ENCODE measurements at regions not wholly inside any gene's neighbourhood (a gene's known extent, or its start where the extent isn't known, plus 50 kb on each side); places are given as distances from the start of the nearest gene placed in this dataset.
"Not testable (repeated sequence)": the region's sequence is repeated elsewhere in the genome, so short reads cannot be mapped to it uniquely, and the experiment has no call there.

GRCh38 chr5:164115420-164115819 lies 610.0 kb downstream of the MAT2B start:
- DNase-seq (ENCODE audit: low spot score): no peak

DNA sequence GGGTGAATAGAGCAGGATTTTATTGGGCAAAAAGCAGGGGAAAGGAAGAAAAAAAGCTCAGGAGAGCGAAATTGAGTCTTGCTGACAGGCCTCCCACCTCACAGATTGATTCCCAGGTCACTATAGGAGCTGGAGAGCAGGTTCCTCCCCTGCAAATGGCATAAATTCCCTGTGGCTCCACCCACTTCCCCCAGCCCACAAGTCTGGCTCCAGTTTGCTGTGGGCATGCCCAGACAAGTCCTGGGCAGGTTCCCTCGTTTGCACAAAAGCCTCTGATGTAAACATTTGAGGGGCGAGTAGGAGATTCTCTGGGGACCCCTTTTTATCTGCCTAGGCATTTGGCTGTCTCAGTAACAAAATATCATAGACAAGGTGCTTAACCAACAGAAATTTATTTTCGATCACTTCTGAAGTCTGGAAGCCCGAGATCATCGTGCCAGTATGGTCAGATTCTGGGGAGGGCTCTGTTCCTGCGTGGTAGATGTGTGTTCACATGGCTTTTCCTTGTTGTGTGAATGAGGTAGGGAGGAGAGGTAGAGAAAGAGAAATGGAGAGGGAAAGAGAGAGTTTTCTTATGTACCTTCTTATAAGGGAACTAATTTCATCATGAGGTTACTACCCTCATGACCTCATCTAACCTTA lies 614.5 kb downstream of the MAT2B start:
- DNase-seq (ENCODE audit: low spot score): no peak

- DNase-seq (ENCODE audit: low spot score): no peak
Measured at GRCh38 chr5:164127527-164127926, 622.1 kb downstream of the MAT2B start.

DNA sequence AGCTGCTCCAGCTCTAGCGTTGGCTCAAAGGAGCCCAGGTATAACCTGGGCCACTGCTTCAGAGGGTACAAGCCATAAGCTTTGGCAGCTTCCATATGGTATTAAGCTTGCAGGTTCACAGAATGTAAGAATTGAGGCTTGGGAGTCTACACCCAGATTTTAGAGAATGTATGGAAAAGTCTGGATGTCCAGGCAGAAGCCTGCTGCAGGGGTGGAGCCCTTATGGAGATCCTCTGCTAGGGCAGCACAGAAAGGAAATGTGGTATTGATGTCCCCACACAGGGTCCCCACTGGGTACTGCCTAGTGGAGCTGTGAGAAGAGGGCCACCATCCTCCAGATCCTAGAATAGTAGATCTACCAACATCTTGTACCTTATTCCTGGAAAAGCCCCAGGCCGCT lies 626.9 kb downstream of the MAT2B start:
- DNase-seq (ENCODE audit: low spot score): no peak

DNA sequence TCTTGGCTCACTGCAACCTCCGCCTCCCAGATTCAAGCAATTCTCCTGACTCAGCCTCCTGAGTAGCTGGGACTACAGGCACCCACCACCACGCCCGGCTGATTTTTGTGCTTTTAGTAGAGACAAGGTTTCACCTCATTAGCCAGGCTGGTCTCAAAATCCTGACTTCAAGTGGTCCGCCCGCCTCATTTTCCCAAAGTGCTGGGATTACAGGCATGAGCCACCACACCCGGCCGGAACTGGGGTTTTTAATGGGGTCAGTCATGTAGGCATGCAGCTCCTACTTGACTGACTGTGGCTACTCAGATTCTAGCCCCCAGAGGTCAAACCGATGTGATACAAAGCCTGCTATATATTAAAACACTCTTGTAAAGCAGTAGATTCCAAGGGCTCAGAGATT lies 631.7 kb downstream of the MAT2B start:
- DNase-seq (ENCODE audit: low spot score): no peak

- DNase-seq (ENCODE audit: low spot score): no peak
Measured at GRCh38 chr5:164139423-164139822, 634.0 kb downstream of the MAT2B start.

DNA sequence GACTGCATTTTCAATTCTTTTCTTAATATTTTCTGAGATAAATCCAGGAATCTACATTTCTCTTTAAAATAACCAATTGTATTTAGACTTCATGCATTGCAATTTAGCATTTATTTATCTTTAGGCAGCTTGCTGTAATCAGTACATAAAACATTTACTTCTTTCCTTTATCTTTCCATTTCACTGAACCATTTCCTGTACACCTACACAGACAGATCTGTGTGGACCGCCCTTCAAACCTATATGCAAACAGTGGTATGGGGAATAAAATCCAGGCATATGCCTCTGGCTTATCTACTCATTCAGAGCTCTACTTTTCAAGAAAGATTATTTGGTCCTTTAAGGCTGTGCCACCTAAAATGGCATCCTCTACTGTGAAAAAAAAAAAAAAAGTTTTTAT lies 640.0 kb downstream of the MAT2B start:
- DNase-seq (ENCODE audit: low spot score): no peak

GRCh38 chr5:164146223-164146622 lies 640.8 kb downstream of the MAT2B start:
- DNase-seq (ENCODE audit: low spot score): no peak

GRCh38 chr5:164148292-164148691 lies 642.9 kb downstream of the MAT2B start:
- DNase-seq (ENCODE audit: low spot score): no peak

DNA sequence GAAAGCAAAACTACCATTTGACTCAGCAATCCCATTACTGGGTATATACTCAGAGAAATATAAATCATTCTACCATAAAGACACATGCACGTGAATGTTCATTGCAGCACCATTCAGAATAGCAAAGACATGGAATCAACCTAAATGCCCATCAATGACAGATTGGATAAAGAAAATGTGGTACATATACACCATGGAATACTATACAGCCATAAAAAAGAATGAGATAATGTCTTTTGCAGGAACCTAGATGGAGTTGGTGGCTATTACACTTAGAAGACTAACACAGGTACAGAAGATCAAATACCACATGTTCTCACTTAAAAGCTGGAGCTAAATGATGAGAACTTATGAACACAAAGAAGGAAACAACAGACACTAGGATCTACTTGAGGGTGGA lies 647.1 kb downstream of the MAT2B start:
- DNase-seq (ENCODE audit: low spot score): not testable (repeated sequence)

- DNase-seq (ENCODE audit: low spot score): no peak
Measured at GRCh38 chr5:164153469-164154172, 648.2 kb downstream of the MAT2B start.

DNA sequence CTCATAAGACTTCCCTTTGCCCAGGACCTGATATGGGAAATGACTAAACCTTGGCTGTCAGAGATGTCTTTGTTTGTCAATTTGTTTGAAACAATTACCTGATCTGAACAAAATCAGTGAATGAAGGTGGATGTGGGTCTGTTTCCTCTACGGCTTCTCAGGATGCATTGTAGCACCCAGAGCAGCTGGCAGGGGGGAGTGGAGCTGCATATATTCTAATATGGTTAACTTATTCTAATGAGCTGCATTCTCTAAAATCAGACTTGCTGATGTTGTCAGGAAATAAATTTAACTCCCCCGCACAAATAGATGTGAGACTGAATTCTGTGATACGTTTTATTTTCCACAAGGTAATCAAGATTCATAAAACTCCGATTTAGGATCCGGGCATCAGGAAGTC lies 665.4 kb downstream of the MAT2B start:
- no peak for DNase-seq (ENCODE audit: low spot score)

DNA sequence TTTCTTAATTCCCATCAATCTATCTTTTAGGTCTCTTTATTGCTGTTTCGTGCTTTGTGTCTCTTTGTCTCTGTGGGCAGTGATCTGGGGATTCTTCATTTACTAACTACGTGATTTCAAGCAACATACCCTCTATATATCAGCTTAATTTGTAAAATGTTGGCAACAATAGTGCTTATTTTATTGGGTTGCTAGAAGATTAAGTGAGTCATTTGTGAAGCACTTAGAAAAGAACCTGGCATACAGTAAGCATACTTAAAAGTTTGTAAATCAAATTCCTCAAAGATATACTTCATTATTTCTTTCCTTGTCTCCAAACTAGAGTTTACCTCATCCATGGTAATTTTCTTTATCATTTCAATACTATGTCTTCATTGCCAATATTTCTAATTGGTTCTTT lies 669.7 kb downstream of the MAT2B start:
- no peak for DNase-seq (ENCODE audit: low spot score)

DNA sequence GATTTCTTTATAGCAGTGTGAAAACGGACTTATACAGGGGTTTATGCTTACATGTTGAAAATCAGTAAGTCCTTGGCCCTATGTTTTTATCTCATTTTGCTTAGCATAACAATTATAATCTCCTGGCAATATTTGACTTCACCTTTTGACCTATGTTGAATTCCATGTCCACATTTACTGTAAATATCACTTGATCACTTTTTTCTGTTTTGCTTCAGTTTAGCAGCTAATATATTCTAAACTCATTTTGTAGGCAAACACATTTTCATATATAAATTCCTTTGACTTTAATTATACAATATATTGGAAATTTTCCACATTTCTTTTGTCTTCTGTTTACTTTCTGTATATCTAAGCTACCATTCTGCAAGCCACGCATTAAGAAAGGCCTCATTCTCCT lies 674.0 kb downstream of the MAT2B start:
- DNase-seq (ENCODE audit: low spot score): no peak

- no peak for DNase-seq (ENCODE audit: low spot score)
Measured at GRCh38 chr5:164181604-164182003, 676.2 kb downstream of the MAT2B start.

DNA sequence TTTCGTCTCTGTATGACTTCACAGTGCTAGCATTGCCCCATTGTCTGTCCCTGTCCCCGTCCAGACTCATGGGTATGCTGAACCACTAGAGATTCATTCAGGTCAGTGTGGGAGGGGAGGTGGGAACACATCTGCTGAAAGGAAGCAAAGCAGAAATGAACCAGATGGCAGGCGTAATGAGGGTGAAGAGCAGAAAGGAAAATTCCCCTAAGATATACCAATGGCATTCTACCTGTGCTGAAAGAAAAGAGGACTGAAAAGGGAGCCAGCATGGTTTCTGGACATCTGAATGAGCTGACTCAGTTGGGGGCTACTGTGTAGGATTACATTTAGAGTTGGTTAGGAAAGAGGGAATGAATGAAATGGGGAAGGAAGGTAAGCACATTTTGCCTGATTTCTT lies 678.7 kb downstream of the MAT2B start:
- no peak for DNase-seq (ENCODE audit: low spot score)

GRCh38 chr5:164185000-164185399 lies 679.6 kb downstream of the MAT2B start:
- no peak for DNase-seq (ENCODE audit: low spot score)

DNA sequence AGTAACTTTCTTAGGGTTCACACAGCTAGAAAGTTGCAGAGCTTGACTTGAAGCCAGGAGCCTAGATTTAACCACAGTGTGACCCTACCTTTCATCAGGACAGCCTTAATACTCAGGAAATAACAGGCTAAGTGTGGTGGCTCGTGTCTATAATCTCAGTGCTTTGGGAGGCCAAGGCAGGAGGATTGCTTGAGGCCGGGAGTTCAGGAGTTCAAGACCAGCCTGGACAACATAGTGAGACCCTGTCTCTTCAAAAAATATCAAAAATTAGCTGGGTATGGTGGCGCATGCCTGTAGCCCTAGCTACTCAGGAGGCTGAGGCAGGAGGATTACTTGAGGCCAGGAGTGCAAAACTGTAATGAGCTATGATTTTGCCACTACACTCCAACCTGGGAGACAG lies 681.1 kb downstream of the MAT2B start:
- no peak for DNase-seq (ENCODE audit: low spot score)

- no peak for DNase-seq (ENCODE audit: low spot score)
Measured at GRCh38 chr5:164187785-164188184, 682.4 kb downstream of the MAT2B start.

DNA sequence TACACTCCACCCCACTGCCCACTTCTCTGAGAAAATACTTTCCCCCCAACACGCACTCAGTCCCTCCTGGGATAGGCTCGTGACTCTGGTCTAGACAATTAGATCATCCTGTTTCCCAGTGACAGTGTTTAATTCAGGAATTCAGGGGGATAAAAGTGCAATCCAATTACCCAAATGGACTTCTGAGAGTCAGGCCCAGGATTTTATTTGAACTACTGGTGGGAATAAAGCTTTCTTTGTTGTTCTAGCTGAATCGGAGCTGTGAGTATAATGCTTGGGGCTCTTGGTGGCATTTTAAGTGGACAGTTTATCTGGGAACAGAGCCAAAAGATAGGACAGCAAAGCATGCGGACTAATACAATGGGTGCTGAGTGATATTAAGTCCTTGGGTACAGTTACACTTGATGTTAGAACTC lies 683.3 kb downstream of the MAT2B start:
- no peak for DNase-seq (ENCODE audit: low spot score)

DNA sequence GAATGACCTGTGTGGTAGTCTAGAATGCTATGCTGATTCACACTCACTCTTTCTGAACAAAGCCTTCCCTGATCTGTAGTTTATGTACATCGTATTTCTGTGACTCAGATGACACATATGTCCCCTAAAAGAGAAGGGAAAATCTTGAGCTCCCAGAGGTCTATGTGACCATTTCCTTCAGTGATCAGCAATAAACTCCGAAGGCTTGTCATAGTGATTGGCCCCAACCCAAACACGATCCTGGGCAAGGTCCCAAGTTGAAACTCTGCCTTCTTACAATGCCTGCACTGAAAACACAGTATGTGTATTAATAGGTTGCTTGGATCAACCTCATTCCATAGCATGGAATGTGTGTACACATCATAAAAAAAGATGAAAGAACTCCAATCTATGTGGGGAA lies 685.8 kb downstream of the MAT2B start:
- DNase-seq (ENCODE audit: low spot score): no peak

DNA sequence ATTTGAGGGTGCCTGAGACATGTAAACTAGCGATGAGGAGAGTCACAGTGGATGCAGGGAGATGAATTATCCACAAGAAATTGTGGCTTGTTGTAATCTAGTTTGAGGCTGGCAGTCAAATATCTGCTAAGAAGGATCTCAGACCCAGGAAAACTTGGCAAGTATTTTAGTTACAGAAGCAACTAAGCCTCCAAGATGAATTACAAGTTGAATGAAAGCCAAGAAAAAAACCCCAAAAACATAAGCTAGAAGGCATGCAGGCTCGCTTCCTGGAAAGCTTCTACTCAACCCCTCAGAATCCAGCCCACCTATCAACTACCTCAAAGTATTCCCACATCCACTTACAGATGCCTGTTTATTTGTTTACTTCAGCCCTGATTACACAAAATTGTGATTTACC lies 696.9 kb downstream of the MAT2B start:
- DNase-seq (ENCODE audit: low spot score): no peak

- DNase-seq (ENCODE audit: low spot score): no peak
Measured at GRCh38 chr5:164203581-164204225, 698.3 kb downstream of the MAT2B start.

All from hepatic stellate cell (primary cell).